Gastroesophageal sphincter (tissue), 4 donors: ENCODE measurements at regions not wholly inside any gene's neighbourhood (a gene's known extent, or its start where the extent isn't known, plus 50 kb on each side); places are given as distances from the start of the nearest gene placed in this dataset.

Experiments used
- ATAC-seq: fragments of 150-250 bp; one replicate; pipeline ENCODE4 v1.9.1; 2016; ENCODE audit warnings: mild to moderate bottlenecking, moderate library complexity
- H3K27ac ChIP-seq, 4 donors: fragments of 200-600 bp; sonication (generic) in 3 of 4; 1 replicate in 3 of 4; 2 replicates in 1 of 4; pipeline ENCODE4 v1.5.1; 2016 to 2019
- H3K27me3 ChIP-seq: fragments of 200-600 bp; sonication (generic); one replicate; pipeline ENCODE4 v1.5.1; 2019
- H3K36me3 ChIP-seq, 2 donors: fragments of 200-600 bp; sonication (generic); one replicate each; pipeline ENCODE4 v1.5.1; 2019; ENCODE audit warnings: control low read depth in 1 of 2
- H3K4me1 ChIP-seq, 3 donors: fragments of 200-600 bp; sonication (generic); 1 replicate in 2 of 3; 2 replicates in 1 of 3; pipeline ENCODE4 v1.5.1; 2016 to 2019; ENCODE audit warnings: control low read depth in 2 of 3
- H3K4me3 ChIP-seq, 2 donors: fragments of 200-600 bp; sonication (generic); one replicate each; pipeline ENCODE4 v1.5.1; 2019; ENCODE audit warnings: mild to moderate bottlenecking in 1 of 2, moderate library complexity in 1 of 2
- H3K9me3 ChIP-seq, 3 donors: fragments of 200-600 bp; sonication (generic); one replicate each; pipeline ENCODE4 v1.5.1; 2017 to 2019; ENCODE audit warnings: control low read depth in 2 of 3
- EP300 ChIP-seq: sonication (generic); formaldehyde crosslinking; IDR thresholded peaks from one replicate; pipeline ENCODE4 v1.6.1; 2017; ENCODE audit warnings: antibody characterized with exemption, mild to moderate bottlenecking
- POLR2A ChIP-seq, 2 donors: fragments of 450-650 bp; IDR thresholded peaks; one replicate each; pipeline ENCODE4 v1.6.1; 2017; ENCODE audit warnings: antibody characterized with exemption in 2 of 2, mild to moderate bottlenecking in 2 of 2, moderate library complexity in 1 of 2
- POLR2AphosphoS5 ChIP-seq: sonication (generic); formaldehyde crosslinking; IDR thresholded peaks from one replicate; pipeline ENCODE4 v1.6.1; 2017; ENCODE audit warnings: antibody characterized with exemption
- WGBS, 2 donors: methylation state at CpG; one replicate each; pipeline ENCODE4 v1.1.5; 2018; ENCODE audit warnings: low coverage in 1 of 2; 5-methylcytosine and 5-hydroxymethylcytosine counted together
- TF ChIP-seq, protein P1 (sequence below), 4 experiments: fragments of 200-600 bp in 2 of 4; fragments of 450-650 bp in 2 of 4; sonication (generic) in 1 of 4; IDR thresholded peaks; one replicate each; pipeline ENCODE4 v1.5.1; 2017 to 2019; ENCODE audit warnings: antibody characterized with exemption in 4 of 4, mild to moderate bottlenecking in 2 of 4, moderate library complexity in 2 of 4

DNA sequence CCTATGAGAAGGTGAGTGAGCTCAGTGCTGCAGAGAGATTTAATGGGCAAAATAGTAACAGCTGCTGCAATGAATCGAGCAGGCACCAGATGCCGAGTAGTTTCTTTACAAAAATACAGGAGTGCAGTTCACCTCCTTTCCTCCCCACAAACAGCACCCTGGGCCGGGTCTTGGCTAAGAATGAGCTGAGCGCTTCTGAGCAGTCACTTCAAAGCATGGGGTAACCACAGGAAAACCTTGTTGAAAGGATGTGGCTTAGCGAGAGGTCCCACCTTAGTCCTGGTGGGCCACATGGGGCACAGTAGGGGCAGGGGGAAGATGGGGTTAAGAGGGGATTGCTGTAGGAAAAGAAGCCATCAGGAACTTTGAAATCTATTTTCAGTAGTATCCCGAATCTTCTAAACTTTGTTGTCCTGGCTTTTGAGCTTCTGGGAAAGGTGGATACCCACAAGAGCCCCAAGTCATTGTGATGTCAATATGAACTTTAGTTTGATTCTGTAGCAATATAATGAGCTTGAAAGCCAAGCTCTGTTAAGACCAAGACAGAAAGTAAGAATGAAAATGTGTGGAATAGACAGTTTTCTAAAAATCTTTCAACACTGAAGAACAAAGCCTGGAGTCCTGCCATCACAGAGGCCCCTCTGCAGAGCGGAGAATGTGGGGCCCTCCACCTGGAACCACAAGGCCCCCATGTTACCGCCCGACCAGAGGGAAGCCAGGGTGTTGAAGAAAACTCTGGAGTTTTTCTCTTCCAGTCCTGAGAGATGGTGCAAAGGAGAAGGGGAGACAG is 101.0 kb upstream of the ZNF236 start:
- no peaks in the 10 kb centered on the region for H3K27me3 ChIP-seq
- H3K27ac ChIP-seq = no peak overlapping the region
- no peak for ATAC-seq
- H3K9me3 ChIP-seq = no peaks in the 10 kb centered on the region
- H3K4me3 ChIP-seq = no peak overlapping the region
- TF ChIP-seq POLR2A (IDR thresholded peaks at IDR 0.05) = no peak
- no peak for TF ChIP-seq EP300
- TF ChIP-seq, protein P1, sequence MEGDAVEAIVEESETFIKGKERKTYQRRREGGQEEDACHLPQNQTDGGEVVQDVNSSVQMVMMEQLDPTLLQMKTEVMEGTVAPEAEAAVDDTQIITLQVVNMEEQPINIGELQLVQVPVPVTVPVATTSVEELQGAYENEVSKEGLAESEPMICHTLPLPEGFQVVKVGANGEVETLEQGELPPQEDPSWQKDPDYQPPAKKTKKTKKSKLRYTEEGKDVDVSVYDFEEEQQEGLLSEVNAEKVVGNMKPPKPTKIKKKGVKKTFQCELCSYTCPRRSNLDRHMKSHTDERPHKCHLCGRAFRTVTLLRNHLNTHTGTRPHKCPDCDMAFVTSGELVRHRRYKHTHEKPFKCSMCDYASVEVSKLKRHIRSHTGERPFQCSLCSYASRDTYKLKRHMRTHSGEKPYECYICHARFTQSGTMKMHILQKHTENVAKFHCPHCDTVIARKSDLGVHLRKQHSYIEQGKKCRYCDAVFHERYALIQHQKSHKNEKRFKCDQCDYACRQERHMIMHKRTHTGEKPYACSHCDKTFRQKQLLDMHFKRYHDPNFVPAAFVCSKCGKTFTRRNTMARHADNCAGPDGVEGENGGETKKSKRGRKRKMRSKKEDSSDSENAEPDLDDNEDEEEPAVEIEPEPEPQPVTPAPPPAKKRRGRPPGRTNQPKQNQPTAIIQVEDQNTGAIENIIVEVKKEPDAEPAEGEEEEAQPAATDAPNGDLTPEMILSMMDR (IDR thresholded peaks at IDR 0.05) = no peak
- no peak for TF ChIP-seq POLR2AphosphoS5
- H3K4me1 ChIP-seq = no peaks in the 10 kb centered on the region
- H3K36me3 ChIP-seq = no peaks in the 10 kb centered on the region
- WGBS, 2 donors = 83% methylated on average over 9 of the region's 9 CpGs; no CpG with 5 or more reads in 1 of the 2 donors

DNA sequence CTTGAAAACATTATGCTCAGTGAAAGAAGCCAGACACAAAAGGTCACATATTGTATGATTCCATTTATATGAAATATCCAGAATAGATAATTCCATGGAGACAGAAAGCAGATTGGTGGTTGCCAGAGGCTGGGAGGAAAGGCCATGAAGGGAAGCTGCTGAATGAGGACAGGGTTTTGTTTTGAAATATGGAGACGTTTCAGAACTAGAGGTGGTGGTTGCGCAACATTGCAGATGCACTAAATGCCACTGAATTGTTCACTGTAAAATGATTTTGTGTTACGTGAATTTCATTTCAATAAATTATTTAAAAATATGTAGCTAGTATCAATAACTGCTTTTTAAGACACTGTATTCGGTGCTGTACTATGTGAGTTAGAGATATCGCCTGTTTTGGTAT is 101.7 kb upstream of the ZNF236 start:
- Histone ChIP-seq H3K27me3 (no peaks in the 10 kb centered on the region), H3K4me3 (no peak overlapping the region), H3K9me3 (no peaks in the 10 kb centered on the region), H3K4me1 (no peaks in the 10 kb centered on the region), H3K27ac (no peak overlapping the region), H3K36me3 (no peaks in the 10 kb centered on the region)
- no peak for ATAC-seq
- WGBS, 2 donors = 71 to 82% methylated on average over 5 of the region's 5 CpGs
- no peak for TF ChIP-seq EP300
- TF ChIP-seq, protein P1 (IDR thresholded peaks at IDR 0.05) = no peak
- no peak for TF ChIP-seq POLR2A (IDR thresholded peaks at IDR 0.05)
- no peak for TF ChIP-seq POLR2AphosphoS5

GRCh38 chr18:76715012-76715610 is 107.2 kb upstream of the ZNF236 start:
- WGBS, 2 donors = 77 to 86% methylated on average over 7 to 13 of the region's 16 CpGs
- TF ChIP-seq POLR2AphosphoS5 (no peak), POLR2A (IDR thresholded peaks at IDR 0.05) (no peak), EP300 (no peak)
- TF ChIP-seq, protein P1 (IDR thresholded peaks at IDR 0.05) = no peak
- H3K27me3 ChIP-seq = no peaks in the 10 kb centered on the region
- H3K4me3 ChIP-seq = no peak overlapping the region
- no peaks in the 10 kb centered on the region for H3K36me3 ChIP-seq
- ATAC-seq = no peak
- H3K4me1 ChIP-seq = no peaks in the 10 kb centered on the region
- H3K9me3 ChIP-seq = no peaks in the 10 kb centered on the region
- H3K27ac ChIP-seq = no peak overlapping the region

GRCh38 chr18:76713432-76713831 is 108.9 kb upstream of the ZNF236 start:
- H3K27ac ChIP-seq = no peak overlapping the region
- WGBS, 2 donors = 100% methylated on average over 2 of the region's 8 CpGs; no CpG with 5 or more reads in 1 of the 2 donors

More at GRCh38 chr18:76713432-76713831, 108.9 kb upstream of the ZNF236 start:
- Histone ChIP-seq H3K27me3 (no peaks in the 10 kb centered on the region), H3K4me1 (peaks cover 0 to 5% (median 0%) of the 10 kb centered on the region in 3 donors), H3K4me3 (no peak overlapping the region), H3K9me3 (no peaks in the 10 kb centered on the region), H3K36me3 (no peaks in the 10 kb centered on the region)
- TF ChIP-seq EP300 (no peak), POLR2A (IDR thresholded peaks at IDR 0.05) (no peak), POLR2AphosphoS5 (no peak)
- TF ChIP-seq, protein P1 (IDR thresholded peaks at IDR 0.05) = no peak
- ATAC-seq = no peak
